SK-N-SH (cell line): ENCODE measurements at regions not wholly inside any gene's neighbourhood (a gene's known extent, or its start where the extent isn't known, plus 50 kb on each side); places are given as distances from the start of the nearest gene placed in this dataset.

Source experiments
- CTCF ChIA-PET: fragments of 300-600, 350-600 bp; formaldehyde crosslinking; extraction: SDS; loops from one replicate; lab custom pipeline; 2021; lab: Yijun Ruan, JAX
- POLR2A ChIA-PET: fragments of 350-600 bp; sonication (Branson Sonifier 250); formaldehyde crosslinking; extraction: SDS; loops from one replicate; lab custom pipeline; 2020; ENCODE audit warnings: antibody characterized with exemption, inconsistent platforms; lab: Yijun Ruan, JAX
- DNase-seq: peaks from one replicate; pipeline ENCODE4 v3.0.0; 2012
- H2AFZ ChIP-seq: fragments of 200-600 bp; sonication (generic); 2 replicates; pipeline ENCODE4 v1.8.1; 2016; ENCODE audit warnings: antibody characterized with exemption, mild to moderate bottlenecking, low read depth
- H3F3A ChIP-seq: fragments of 200-600 bp; sonication (generic); replicated peaks from 2 replicates; pipeline ENCODE3; 2016; ENCODE audit warnings: antibody characterized with exemption, mild to moderate bottlenecking; ENCODE audit not compliant: insufficient read depth
- H3K27ac ChIP-seq, 2 experiments: fragments of 200-500 bp in 1 of 2; fragments of 200-600 bp in 1 of 2; sonication (Bioruptor generic) in 1 of 2; sonication (generic), shearing (Covaris generic) in 1 of 2; 2 replicates each; pipeline versions ENCODE4 v1.5.1 to v1.6.1; 2014 to 2016; ENCODE audit warnings: low read depth in 2 of 2, inconsistent platforms in 1 of 2, low read length in 1 of 2, mild to moderate bottlenecking in 1 of 2, mixed read lengths in 1 of 2
- H3K27me3 ChIP-seq: fragments of 200-600 bp; sonication (generic), shearing (Covaris generic); 2 replicates; pipeline ENCODE4 v1.6.1; 2016; ENCODE audit warnings: mixed run types; ENCODE audit not compliant: insufficient read depth
- H3K36me3 ChIP-seq, 2 experiments: fragments of 200-500 bp in 1 of 2; fragments of 200-600 bp in 1 of 2; sonication (Bioruptor generic) in 1 of 2; sonication (generic) in 1 of 2; replicated peaks in 1 of 2; 2 replicates each; pipeline versions ENCODE3 to v1.5.1; 2014 to 2016; ENCODE audit warnings: low read length in 1 of 2, mild to moderate bottlenecking in 1 of 2; ENCODE audit not compliant: insufficient read depth in 2 of 2, control insufficient read depth in 1 of 2
- H3K4me1 ChIP-seq, 2 experiments: fragments of 200-500 bp in 1 of 2; fragments of 200-600 bp in 1 of 2; sonication (Bioruptor generic) in 1 of 2; sonication (generic), shearing (Covaris generic) in 1 of 2; 2 replicates each; pipeline versions ENCODE4 v1.5.1 to v1.6.1; 2014 to 2016; ENCODE audit warnings: low read depth in 1 of 2, low read length in 1 of 2, mixed run types in 1 of 2; ENCODE audit not compliant: insufficient read depth in 2 of 2, control insufficient read depth in 1 of 2
- H3K4me2 ChIP-seq: fragments of 200-600 bp; sonication (generic), shearing (Covaris generic); 2 replicates; pipeline ENCODE4 v1.6.1; 2017; ENCODE audit warnings: mixed run types
- H3K4me3 ChIP-seq, 2 experiments: fragments of 200-500 bp in 1 of 2; fragments of 200-600 bp in 1 of 2; sonication (Bioruptor generic) in 1 of 2; sonication (generic), shearing (Covaris generic) in 1 of 2; 2 replicates each; pipeline versions ENCODE4 v1.5.1 to v1.8.1; 2014 to 2016; ENCODE audit warnings: low read depth in 2 of 2, inconsistent platforms in 1 of 2, low read length in 1 of 2, mild to moderate bottlenecking in 1 of 2, mixed read lengths in 1 of 2, moderate library complexity in 1 of 2
- H3K79me2 ChIP-seq: fragments of 200-600 bp; sonication (generic); 2 replicates; pipeline ENCODE4 v1.8.1; 2017; ENCODE audit warnings: mild to moderate bottlenecking; ENCODE audit not compliant: insufficient read depth
- H3K9ac ChIP-seq: fragments of 200-600 bp; sonication (generic); 2 replicates; pipeline ENCODE4 v1.6.1; 2017; ENCODE audit warnings: mixed run types
- H3K9me2 ChIP-seq: fragments of 200-600 bp; sonication (generic); 2 replicates; pipeline ENCODE4 v1.6.1; 2017; ENCODE audit warnings: mixed run types
- H3K9me3 ChIP-seq: fragments of 200-600 bp; sonication (generic); 2 replicates; pipeline ENCODE4 v1.6.1; 2017; ENCODE audit warnings: mixed run types, mild to moderate bottlenecking, moderate library complexity
- H4K20me1 ChIP-seq: fragments of 200-600 bp; sonication (generic); 2 replicates; pipeline ENCODE4 v1.6.1; 2017; ENCODE audit warnings: mild to moderate bottlenecking, mixed run types; ENCODE audit not compliant: insufficient read depth
- ELF1 ChIP-seq: IDR thresholded peaks from 2 replicates; pipeline ENCODE4 v1.4.0; 2012
- FOSL2 ChIP-seq: IDR thresholded peaks from 2 replicates; pipeline ENCODE4 v1.4.0; 2012; ENCODE audit warnings: low read depth, mild to moderate bottlenecking, moderate library complexity, borderline replicate concordance
- GATA2 ChIP-seq: sonication (generic); formaldehyde crosslinking; IDR thresholded peaks from 2 replicates; pipeline ENCODE4 v1.5.0; 2020; ENCODE audit warnings: mild to moderate bottlenecking, missing genetic modification reagents
- IRF3 ChIP-seq: fragments of 150-350 bp; IDR thresholded peaks from 2 replicates; pipeline ENCODE4 v1.6.1; 2016; ENCODE audit warnings: mild to moderate bottlenecking, low read depth, low read length
- JUND ChIP-seq: IDR thresholded peaks from 2 replicates; pipeline ENCODE4 v1.4.0; 2012
- NFIC ChIP-seq: IDR thresholded peaks from 2 replicates; pipeline ENCODE4 v1.4.0; 2012; ENCODE audit warnings: borderline replicate concordance
- RFX5 ChIP-seq: IDR thresholded peaks from 2 replicates; pipeline ENCODE4 v1.6.1; 2012; ENCODE audit warnings: mild to moderate bottlenecking, improper control_type of control experiment, low read length
- SIN3A ChIP-seq: IDR thresholded peaks from 2 replicates; pipeline ENCODE4 v1.6.1; 2012; ENCODE audit warnings: low read depth, mild to moderate bottlenecking, low read length, moderate library complexity, borderline replicate concordance
- TCF12 ChIP-seq: IDR thresholded peaks from 2 replicates; pipeline ENCODE4 v1.4.0; 2012
- TEAD4 ChIP-seq: IDR thresholded peaks from 2 replicates; pipeline ENCODE4 v1.4.0; 2012; ENCODE audit warnings: mild to moderate bottlenecking, borderline replicate concordance; ENCODE audit not compliant: insufficient read depth
- ZBTB33 ChIP-seq: IDR thresholded peaks from 2 replicates; pipeline ENCODE4 v1.4.0; 2012; ENCODE audit warnings: low read depth, borderline replicate concordance
- WGBS: methylation state at CpG from one replicate; pipeline ENCODE4 v1.1.6; 2017; ENCODE audit warnings: low lambda C conversion rate; 5-methylcytosine and 5-hydroxymethylcytosine counted together
- TF ChIP-seq, protein P1 (sequence below): IDR thresholded peaks from 2 replicates; pipeline ENCODE4 v1.6.1; 2012; ENCODE audit warnings: mild to moderate bottlenecking, low read depth, low read length, moderate library complexity
- TF ChIP-seq, protein P2 (sequence below): IDR thresholded peaks from 2 replicates; pipeline ENCODE4 v1.4.0; 2012; ENCODE audit warnings: low read depth, borderline replicate concordance

DNA sequence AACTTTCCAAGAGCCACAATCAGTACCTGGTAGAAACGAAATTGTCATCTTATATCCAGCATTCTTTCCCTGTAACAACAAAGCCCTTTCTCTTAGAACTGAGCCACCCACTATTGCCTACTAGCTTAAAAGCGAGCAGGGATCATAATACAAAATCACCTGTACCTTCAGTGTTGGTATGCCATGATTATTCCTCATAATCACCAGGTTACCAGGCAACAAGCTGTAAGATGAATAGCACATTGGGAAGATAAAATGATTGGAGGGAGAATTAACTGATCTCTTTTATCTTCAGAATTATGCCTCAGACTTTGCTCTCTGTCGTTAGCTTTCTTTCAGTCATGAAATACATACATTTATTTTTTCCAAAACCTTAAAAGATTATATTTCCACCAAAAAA, 345.6 kb downstream of the PRELID2 start (continued):
- TF ChIP-seq, protein P1, sequence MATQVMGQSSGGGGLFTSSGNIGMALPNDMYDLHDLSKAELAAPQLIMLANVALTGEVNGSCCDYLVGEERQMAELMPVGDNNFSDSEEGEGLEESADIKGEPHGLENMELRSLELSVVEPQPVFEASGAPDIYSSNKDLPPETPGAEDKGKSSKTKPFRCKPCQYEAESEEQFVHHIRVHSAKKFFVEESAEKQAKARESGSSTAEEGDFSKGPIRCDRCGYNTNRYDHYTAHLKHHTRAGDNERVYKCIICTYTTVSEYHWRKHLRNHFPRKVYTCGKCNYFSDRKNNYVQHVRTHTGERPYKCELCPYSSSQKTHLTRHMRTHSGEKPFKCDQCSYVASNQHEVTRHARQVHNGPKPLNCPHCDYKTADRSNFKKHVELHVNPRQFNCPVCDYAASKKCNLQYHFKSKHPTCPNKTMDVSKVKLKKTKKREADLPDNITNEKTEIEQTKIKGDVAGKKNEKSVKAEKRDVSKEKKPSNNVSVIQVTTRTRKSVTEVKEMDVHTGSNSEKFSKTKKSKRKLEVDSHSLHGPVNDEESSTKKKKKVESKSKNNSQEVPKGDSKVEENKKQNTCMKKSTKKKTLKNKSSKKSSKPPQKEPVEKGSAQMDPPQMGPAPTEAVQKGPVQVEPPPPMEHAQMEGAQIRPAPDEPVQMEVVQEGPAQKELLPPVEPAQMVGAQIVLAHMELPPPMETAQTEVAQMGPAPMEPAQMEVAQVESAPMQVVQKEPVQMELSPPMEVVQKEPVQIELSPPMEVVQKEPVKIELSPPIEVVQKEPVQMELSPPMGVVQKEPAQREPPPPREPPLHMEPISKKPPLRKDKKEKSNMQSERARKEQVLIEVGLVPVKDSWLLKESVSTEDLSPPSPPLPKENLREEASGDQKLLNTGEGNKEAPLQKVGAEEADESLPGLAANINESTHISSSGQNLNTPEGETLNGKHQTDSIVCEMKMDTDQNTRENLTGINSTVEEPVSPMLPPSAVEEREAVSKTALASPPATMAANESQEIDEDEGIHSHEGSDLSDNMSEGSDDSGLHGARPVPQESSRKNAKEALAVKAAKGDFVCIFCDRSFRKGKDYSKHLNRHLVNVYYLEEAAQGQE = no peak
- no peak for TF ChIP-seq ELF1
- TF ChIP-seq, protein P2, sequence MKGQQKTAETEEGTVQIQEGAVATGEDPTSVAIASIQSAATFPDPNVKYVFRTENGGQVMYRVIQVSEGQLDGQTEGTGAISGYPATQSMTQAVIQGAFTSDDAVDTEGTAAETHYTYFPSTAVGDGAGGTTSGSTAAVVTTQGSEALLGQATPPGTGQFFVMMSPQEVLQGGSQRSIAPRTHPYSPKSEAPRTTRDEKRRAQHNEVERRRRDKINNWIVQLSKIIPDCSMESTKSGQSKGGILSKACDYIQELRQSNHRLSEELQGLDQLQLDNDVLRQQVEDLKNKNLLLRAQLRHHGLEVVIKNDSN = no peak
- TF ChIP-seq GATA2 (CRISPR knock-in tag) = no peak

GRCh38 chr5:145484158-145484557, 351.0 kb downstream of the PRELID2 start:
- no peaks in the 10 kb centered on the region for H4K20me1 ChIP-seq
- no peaks in the 10 kb centered on the region for H3K79me2 ChIP-seq
- 29% methylated on average over 1 of the region's 1 CpG for WGBS
- ChIA-PET CTCF (no interaction called here), POLR2A (no interaction called here)
- H3K4me1 ChIP-seq = peaks cover 0 to 13% of the 10 kb centered on the region in 2 experiments; a peak in 1 of 4 replicates
- no peak overlapping the region for H3K4me3 ChIP-seq
- no peak overlapping the region for H2AFZ ChIP-seq
- no peak overlapping the region for H3K9ac ChIP-seq
- no peaks in the 10 kb centered on the region for H3K9me3 ChIP-seq
- H3K27ac ChIP-seq = peak overlapping the region in 1 of 2 experiments; percentile 52; a peak in 2 of 4 replicates
- TF ChIP-seq TEAD4 (no peak), SIN3A (no peak), TCF12 (0 out of 2 replicates have a peak, but pooled peaks have one; percentile 20), JUND (peak; percentile 81), NFIC (peak; percentile 27; the same call in 1 of the 2 replicates), FOSL2 (peak; percentile 93), RFX5 (no peak)
- H3F3A ChIP-seq = peaks cover 15% of the 10 kb centered on the region
- H3K27me3 ChIP-seq = no peaks in the 10 kb centered on the region
- no peaks in the 10 kb centered on the region for H3K9me2 ChIP-seq
- no peak overlapping the region for H3K4me2 ChIP-seq
- H3K36me3 ChIP-seq = no peaks in the 10 kb centered on the region
- no peak for DNase-seq

GRCh38 chr5:145483212-145483611, 351.9 kb downstream of the PRELID2 start:
- Histone ChIP-seq H3F3A (peaks cover 15% of the 10 kb centered on the region), H3K36me3 (no peaks in the 10 kb centered on the region), H2AFZ (no peak overlapping the region), H3K79me2 (no peaks in the 10 kb centered on the region), H3K4me3 (no peak overlapping the region), H3K9ac (no peak overlapping the region)
- POLR2A ChIA-PET = no interaction called here
- DNase-seq = no peak
- TF ChIP-seq NFIC (no peak), TEAD4 (no peak), IRF3 (no peak), ZBTB33 (no peak), FOSL2 (peak; percentile 20; the same call in 1 of the 2 replicates)
- TF ChIP-seq, all 33 proteins: peak for 1
- peaks cover 0 to 20% of the 10 kb centered on the region in 2 experiments; a peak in 1 of 4 replicates for H3K4me1 ChIP-seq
- H3K4me2 ChIP-seq = no peak overlapping the region
- no peaks in the 10 kb centered on the region for H4K20me1 ChIP-seq
- no peaks in the 10 kb centered on the region for H3K9me3 ChIP-seq
- no peaks in the 10 kb centered on the region for H3K9me2 ChIP-seq
- CTCF ChIA-PET = no interaction called here
- no peaks in the 10 kb centered on the region for H3K27me3 ChIP-seq
- H3K27ac ChIP-seq = peak overlapping the region in 1 of 2 experiments; percentile 52; a peak in 2 of 4 replicates
